Liver (tissue), 8 donors: ENCODE measurements at regions not wholly inside any gene's neighbourhood (a gene's known extent, or its start where the extent isn't known, plus 50 kb on each side); places are given as distances from the start of the nearest gene placed in this dataset.

ENCODE experiments used
- DNase-seq: peaks from one replicate; pipeline ENCODE4 v3.0.0-alpha.2; 2017; ENCODE audit warnings: low spot score
- H3K27ac ChIP-seq, 2 donors: one replicate each; pipeline ENCODE4 v1.7.0; 2013; ENCODE audit warnings: inconsistent platforms in 2 of 2, low read length in 2 of 2, control low read depth in 1 of 2, low read depth in 1 of 2, mild to moderate bottlenecking in 1 of 2
- H3K27me3 ChIP-seq, 4 donors: one replicate each; pipeline versions ENCODE4 v1.6.1 to v1.7.0; 2013; ENCODE audit warnings: low read length in 3 of 4, inconsistent platforms in 1 of 4, mild to moderate bottlenecking in 1 of 4, moderate library complexity in 1 of 4; ENCODE audit not compliant: control insufficient read depth in 4 of 4, insufficient read depth in 4 of 4
- H3K36me3 ChIP-seq, 4 donors: one replicate each; pipeline versions ENCODE4 v1.6.1 to v1.7.0; 2013; ENCODE audit warnings: low read length in 3 of 4, mild to moderate bottlenecking in 3 of 4, low read depth in 1 of 4, moderate library complexity in 1 of 4; ENCODE audit not compliant: control insufficient read depth in 4 of 4, insufficient read depth in 3 of 4
- H3K4me1 ChIP-seq, 4 donors: one replicate each; pipeline versions ENCODE4 v1.6.1 to v1.7.0; 2013; ENCODE audit warnings: low read length in 3 of 4, mild to moderate bottlenecking in 3 of 4, moderate library complexity in 1 of 4; ENCODE audit not compliant: control insufficient read depth in 4 of 4, insufficient read depth in 4 of 4
- H3K4me3 ChIP-seq, 3 donors: one replicate each; pipeline versions ENCODE4 v1.6.1 to v1.7.0; 2013; ENCODE audit warnings: low read length in 3 of 3, control low read depth in 1 of 3, low read depth in 1 of 3, mild to moderate bottlenecking in 1 of 3
- H3K9ac ChIP-seq, 2 donors: one replicate each; pipeline ENCODE4 v1.7.0; 2013; ENCODE audit warnings: low read length in 2 of 2, mild to moderate bottlenecking in 2 of 2, moderate library complexity in 2 of 2, control low read depth in 1 of 2, low read depth in 1 of 2
- H3K9me3 ChIP-seq, 4 donors: one replicate each; pipeline versions ENCODE4 v1.6.1 to v1.7.0; 2013; ENCODE audit warnings: low read length in 3 of 4; ENCODE audit not compliant: control insufficient read depth in 4 of 4
- ATF3 ChIP-seq: IDR thresholded peaks from 2 replicates; pipeline ENCODE4 v1.6.1; 2016; ENCODE audit warnings: antibody characterized with exemption
- CTCF ChIP-seq: fragments of 150-350 bp; IDR thresholded peaks from 2 replicates; pipeline ENCODE4 v1.5.1; 2017; ENCODE audit warnings: improper control_type of control experiment, low read depth, low read length; ENCODE audit not compliant: missing input control
- EGR1 ChIP-seq, 2 donors: IDR thresholded peaks; 2 replicates each; pipeline ENCODE4 v1.6.1; 2016 to 2018; ENCODE audit warnings: antibody characterized with exemption in 2 of 2, low read depth in 2 of 2
- FOXA1 ChIP-seq: IDR thresholded peaks from 2 replicates; pipeline ENCODE4 v1.6.1; 2016; ENCODE audit warnings: antibody characterized with exemption
- FOXA2 ChIP-seq: IDR thresholded peaks from 2 replicates; pipeline ENCODE4 v1.6.1; 2016; ENCODE audit warnings: antibody characterized with exemption
- GABPA ChIP-seq, 2 donors: IDR thresholded peaks in 1 of 2; conservative IDR thresholded peaks in 1 of 2; 2 replicates each; pipeline ENCODE4 v1.6.1; 2016; ENCODE audit warnings: antibody characterized with exemption in 2 of 2, mild to moderate bottlenecking in 1 of 2, moderate library complexity in 1 of 2
- HNF4A ChIP-seq, 2 donors: conservative IDR thresholded peaks; 2 replicates each; pipeline ENCODE4 v1.6.1; 2016; ENCODE audit warnings: antibody characterized with exemption in 2 of 2, mild to moderate bottlenecking in 2 of 2
- HNF4G ChIP-seq: IDR thresholded peaks from 2 replicates; pipeline ENCODE4 v1.6.1; 2016; ENCODE audit warnings: antibody characterized with exemption
- JUND ChIP-seq, 2 donors: IDR thresholded peaks; 2 replicates each; pipeline ENCODE4 v1.6.1; 2016; ENCODE audit warnings: antibody characterized with exemption in 2 of 2
- MAX ChIP-seq: IDR thresholded peaks from 2 replicates; pipeline ENCODE4 v1.6.1; 2016; ENCODE audit warnings: antibody characterized with exemption
- NR2F2 ChIP-seq: IDR thresholded peaks from 2 replicates; pipeline ENCODE4 v1.6.1; 2016; ENCODE audit warnings: antibody characterized with exemption
- RAD21 ChIP-seq, 2 donors: IDR thresholded peaks; 2 replicates each; pipeline ENCODE4 v1.6.1; 2016; ENCODE audit warnings: antibody characterized with exemption in 2 of 2, mild to moderate bottlenecking in 2 of 2
- REST ChIP-seq: IDR thresholded peaks from 2 replicates; pipeline ENCODE4 v1.6.1; 2016; ENCODE audit warnings: antibody characterized with exemption, mild to moderate bottlenecking
- RXRA ChIP-seq, 2 donors: IDR thresholded peaks; 2 replicates each; pipeline ENCODE4 v1.6.1; 2017 to 2018; ENCODE audit warnings: antibody characterized with exemption in 2 of 2, mild to moderate bottlenecking in 1 of 2
- SP1 ChIP-seq: IDR thresholded peaks from 2 replicates; pipeline ENCODE4 v1.6.1; 2018; ENCODE audit warnings: antibody characterized with exemption, mild to moderate bottlenecking
- TAF1 ChIP-seq: conservative IDR thresholded peaks from 2 replicates; pipeline ENCODE4 v1.6.1; 2016; ENCODE audit warnings: antibody characterized with exemption, mild to moderate bottlenecking
- YY1 ChIP-seq: IDR thresholded peaks from 2 replicates; pipeline ENCODE4 v1.6.1; 2016; ENCODE audit warnings: antibody characterized with exemption, mild to moderate bottlenecking
- ZBTB33 ChIP-seq: IDR thresholded peaks from 2 replicates; pipeline ENCODE4 v1.6.1; 2016; ENCODE audit warnings: antibody characterized with exemption
- WGBS: extraction: QIAGEN DNeasy Blood & Tissue Kit; methylation state at CpG from one replicate; pipeline ENCODE4 v1.1.7; 2013; 5-methylcytosine and 5-hydroxymethylcytosine counted together
- donor health status: healthy.
- donor health status: healthy.
- donor health status: healthy.
- donor health status: healthy.
- donor health status: healthy.

GRCh38 chr12:127685931-127686330 lies 581.0 kb upstream of the TMEM132C start:
- TF ChIP-seq CTCF (no peak), YY1 (no peak), HNF4G (no peak), FOXA1 (no peak), TAF1 (no peak), RXRA (IDR thresholded peaks at IDR 0.05) (no peak), SP1 (no peak), EGR1 (IDR thresholded peaks at IDR 0.05; ENCODE audit: low read depth in 2 of 2) (no peak), REST (no peak), MAX (no peak), GABPA (IDR thresholded peaks at IDR 0.05 in 1 of 2, conservative IDR thresholded peaks at IDR 0.05 in 1 of 2) (no peak), JUND (IDR thresholded peaks at IDR 0.05) (no peak), FOXA2 (no peak), ATF3 (no peak), HNF4A (conservative IDR thresholded peaks at IDR 0.05) (no peak), NR2F2 (no peak), ZBTB33 (no peak), RAD21 (IDR thresholded peaks at IDR 0.05) (no peak)
- Histone ChIP-seq H3K36me3 (no peaks in the 10 kb centered on the region), H3K4me1 (no peaks in the 10 kb centered on the region), H3K4me3 (no peak overlapping the region), H3K27ac (no peak overlapping the region), H3K9ac (no peak overlapping the region), H3K27me3 (peaks cover 0 to 4% (median 0%) of the 10 kb centered on the region in 4 donors), H3K9me3 (peaks cover 0 to 6% (median 0%) of the 10 kb centered on the region in 4 donors)
- 75% methylated on average over 9 of the region's 9 CpGs for WGBS
- DNase-seq = no peak
